Endodermal cell (in vitro differentiated cells): ENCODE measurements at regions not wholly inside any gene's neighbourhood (a gene's known extent, or its start where the extent isn't known, plus 50 kb on each side); places are given as distances from the start of the nearest gene placed in this dataset.

Experiments used
- DNase-seq: peaks from one replicate; pipeline ENCODE4 v3.0.0-alpha.2; 2017
- H3K27ac ChIP-seq: 2 replicates; pipeline ENCODE4 v1.5.1; 2013; ENCODE audit warnings: mild to moderate bottlenecking, low read depth, low read length, moderate library complexity
- H3K27me3 ChIP-seq: 2 replicates; pipeline ENCODE4 v1.6.1; 2013; ENCODE audit warnings: mild to moderate bottlenecking, low read length, moderate library complexity; ENCODE audit not compliant: insufficient read depth, control insufficient read depth, poor library complexity, severe bottlenecking
- H3K36me3 ChIP-seq: 2 replicates; pipeline ENCODE4 v1.7.0; 2013; ENCODE audit warnings: mild to moderate bottlenecking, low read length, moderate library complexity; ENCODE audit not compliant: control insufficient read depth, insufficient read depth
- H3K4me1 ChIP-seq: one replicate; pipeline ENCODE4 v1.7.0; 2013; ENCODE audit warnings: low read length; ENCODE audit not compliant: control insufficient read depth, insufficient read depth
- H3K4me3 ChIP-seq: 2 replicates; pipeline ENCODE4 v1.5.1; 2013; ENCODE audit warnings: mild to moderate bottlenecking, low read length, moderate library complexity
- H3K9ac ChIP-seq: 2 replicates; pipeline ENCODE4 v1.6.1; 2013; ENCODE audit warnings: mild to moderate bottlenecking, low read length, moderate library complexity; ENCODE audit not compliant: poor library complexity, severe bottlenecking; ENCODE audit errors: extremely low read depth
- H3K9me3 ChIP-seq: 2 replicates; pipeline ENCODE4 v1.6.1; 2013; ENCODE audit warnings: mild to moderate bottlenecking, low read length, moderate library complexity; ENCODE audit not compliant: control insufficient read depth
- H3K27ac Mint-ChIP-seq: 2 replicates; pipeline ENCODE4 v1.8.0; 2020; ENCODE audit warnings: mixed read lengths
- H3K27me3 Mint-ChIP-seq: 2 replicates; pipeline ENCODE4 v1.8.0; 2021; ENCODE audit warnings: mild to moderate bottlenecking, mixed read lengths; ENCODE audit not compliant: insufficient read depth
- H3K36me3 Mint-ChIP-seq: 2 replicates; pipeline ENCODE4 v1.8.0; 2020; ENCODE audit warnings: low read depth, mixed read lengths
- H3K4me1 Mint-ChIP-seq: 2 replicates; pipeline ENCODE4 v1.8.0; 2020; ENCODE audit warnings: mixed read lengths
- H3K4me3 Mint-ChIP-seq: 2 replicates; pipeline ENCODE4 v1.8.0; 2020; ENCODE audit warnings: mild to moderate bottlenecking, moderate library complexity, mixed read lengths
- H3K9me3 Mint-ChIP-seq: 2 replicates; pipeline ENCODE4 v1.8.0; 2020; ENCODE audit warnings: mild to moderate bottlenecking, mixed read lengths
- WGBS, 2 experiments: methylation state at CpG; one replicate each; pipeline versions ENCODE4 v1.1.5 to v1.1.7; 2013; ENCODE audit warnings: missing lambda C conversion rate in 2 of 2, mixed read lengths in 1 of 2; ENCODE audit not compliant: insufficient coverage in 1 of 2, insufficient read length in 1 of 2; 5-methylcytosine and 5-hydroxymethylcytosine counted together
- TF ChIP-seq, protein P1 (sequence below): fragments of 200-600 bp; sonication (generic); conservative IDR thresholded peaks from 2 replicates; pipeline ENCODE4 v1.5.0; 2021; ENCODE audit warnings: antibody characterized with exemption, mild to moderate bottlenecking

DNA sequence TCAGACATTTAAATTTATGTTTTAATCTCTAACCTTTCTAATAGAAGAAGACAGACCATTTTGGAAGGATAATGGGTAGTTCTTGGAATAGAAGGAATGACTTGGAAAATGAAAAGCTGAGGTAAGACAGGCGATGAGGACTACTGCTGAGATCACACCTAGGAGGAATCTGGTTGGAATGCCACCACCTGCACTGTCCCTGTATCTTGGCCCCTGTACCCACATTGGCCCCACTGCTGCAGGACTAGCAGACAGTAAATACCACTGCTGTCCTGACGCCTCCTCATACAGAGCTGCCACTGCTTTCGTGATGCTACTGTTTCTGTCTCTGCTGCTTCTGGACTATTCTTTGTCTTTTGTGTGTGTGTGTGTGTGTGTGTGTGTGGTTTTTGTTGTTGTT lies 359.8 kb downstream of the TMEM232 start:
- H3K36me3 ChIP-seq = no peaks in the 10 kb centered on the region
- no peak overlapping the region for H3K27ac ChIP-seq
- no peaks in the 10 kb centered on the region for H3K9me3 Mint-ChIP-seq
- no peaks in the 10 kb centered on the region for H3K27me3 Mint-ChIP-seq
- H3K36me3 Mint-ChIP-seq = no peaks in the 10 kb centered on the region
- peaks cover 20% of the 10 kb centered on the region for H3K4me1 Mint-ChIP-seq
- no peak overlapping the region for H3K27ac Mint-ChIP-seq
- DNase-seq = no peak
- H3K9ac ChIP-seq = no peak overlapping the region
- TF ChIP-seq, protein P1, sequence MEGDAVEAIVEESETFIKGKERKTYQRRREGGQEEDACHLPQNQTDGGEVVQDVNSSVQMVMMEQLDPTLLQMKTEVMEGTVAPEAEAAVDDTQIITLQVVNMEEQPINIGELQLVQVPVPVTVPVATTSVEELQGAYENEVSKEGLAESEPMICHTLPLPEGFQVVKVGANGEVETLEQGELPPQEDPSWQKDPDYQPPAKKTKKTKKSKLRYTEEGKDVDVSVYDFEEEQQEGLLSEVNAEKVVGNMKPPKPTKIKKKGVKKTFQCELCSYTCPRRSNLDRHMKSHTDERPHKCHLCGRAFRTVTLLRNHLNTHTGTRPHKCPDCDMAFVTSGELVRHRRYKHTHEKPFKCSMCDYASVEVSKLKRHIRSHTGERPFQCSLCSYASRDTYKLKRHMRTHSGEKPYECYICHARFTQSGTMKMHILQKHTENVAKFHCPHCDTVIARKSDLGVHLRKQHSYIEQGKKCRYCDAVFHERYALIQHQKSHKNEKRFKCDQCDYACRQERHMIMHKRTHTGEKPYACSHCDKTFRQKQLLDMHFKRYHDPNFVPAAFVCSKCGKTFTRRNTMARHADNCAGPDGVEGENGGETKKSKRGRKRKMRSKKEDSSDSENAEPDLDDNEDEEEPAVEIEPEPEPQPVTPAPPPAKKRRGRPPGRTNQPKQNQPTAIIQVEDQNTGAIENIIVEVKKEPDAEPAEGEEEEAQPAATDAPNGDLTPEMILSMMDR = no peak
- H3K4me3 ChIP-seq = no peak overlapping the region
- H3K4me1 ChIP-seq = no peaks in the 10 kb centered on the region
- H3K4me3 Mint-ChIP-seq = no peak overlapping the region
- 86 to 100% methylated on average over 1 to 3 of the region's 3 CpGs for WGBS, 2 experiments
- H3K27me3 ChIP-seq = no peaks in the 10 kb centered on the region
- H3K9me3 ChIP-seq = peaks cover 10% of the 10 kb centered on the region
